M059J (cell line): ENCODE measurements at regions not wholly inside any gene's neighbourhood (a gene's known extent, or its start where the extent isn't known, plus 50 kb on each side); places are given as distances from the start of the nearest gene placed in this dataset.
"Not testable (repeated sequence)": the region's sequence is repeated elsewhere in the genome, so short reads cannot be mapped to it uniquely, and the experiment has no call there.

Experiments used
- DNase-seq: peaks from one replicate; pipeline ENCODE4 v3.0.0-alpha.2; 2012; ENCODE audit warnings: low read depth

GRCh38 chr11:71098776-71099175, 153.6 kb downstream of the SHANK2 start:
- DNase-seq: no peak

GRCh38 chr11:71097506-71098240, 154.7 kb downstream of the SHANK2 start:
- no peak for DNase-seq

- peak; percentile 46 for DNase-seq
Measured at GRCh38 chr11:71096751-71097388, 155.5 kb downstream of the SHANK2 start.

GRCh38 chr11:71095294-71095850, 157.0 kb downstream of the SHANK2 start:
- DNase-seq: no peak

GRCh38 chr11:71094296-71095077, 157.9 kb downstream of the SHANK2 start:
- no peak for DNase-seq

GRCh38 chr11:71093783-71094182, 158.6 kb downstream of the SHANK2 start:
- no peak for DNase-seq

GRCh38 chr11:71091506-71092265, 160.7 kb downstream of the SHANK2 start:
- no peak for DNase-seq

GRCh38 chr11:71089571-71089970, 162.8 kb downstream of the SHANK2 start:
- DNase-seq: no peak

GRCh38 chr11:71088314-71089215, 163.8 kb downstream of the SHANK2 start:
- not testable (repeated sequence) for DNase-seq

- DNase-seq: peak; percentile 23
Measured at GRCh38 chr11:71086687-71087258, 165.6 kb downstream of the SHANK2 start.

GRCh38 chr11:71084306-71085012, 167.9 kb downstream of the SHANK2 start:
- no peak for DNase-seq

GRCh38 chr11:71083105-71083504, 169.3 kb downstream of the SHANK2 start:
- no peak for DNase-seq

GRCh38 chr11:71082454-71082853, 169.9 kb downstream of the SHANK2 start:
- DNase-seq: no peak

- DNase-seq: no peak
Measured at GRCh38 chr11:71081704-71082230, 170.6 kb downstream of the SHANK2 start.

GRCh38 chr11:71080239-71081097, 171.9 kb downstream of the SHANK2 start:
- peak; percentile 71 for DNase-seq

- DNase-seq: no peak
Measured at GRCh38 chr11:71079795-71080194, 172.6 kb downstream of the SHANK2 start.

- DNase-seq: peak; percentile 8
Measured at GRCh38 chr11:71078482-71078881, 173.9 kb downstream of the SHANK2 start.
